SU-DHL-6 (cell line): ENCODE measurements at regions not wholly inside any gene's neighbourhood (a gene's known extent, or its start where the extent isn't known, plus 50 kb on each side); places are given as distances from the start of the nearest gene placed in this dataset.

Experiments
- EZH2phosphoT487 ChIP-seq: fragments of 200-600 bp; sonication (generic), shearing (Covaris generic); conservative IDR thresholded peaks from 2 replicates; pipeline ENCODE4 v1.6.1; 2018; ENCODE audit warnings: mild to moderate bottlenecking, antibody characterized with exemption, low read length, moderate library complexity, mixed read lengths
- TF ChIP-seq, protein P1 (sequence below): fragments of 200-600 bp; sonication (generic); IDR thresholded peaks from one replicate; pipeline ENCODE4 v1.5.1; 2017; ENCODE audit warnings: antibody characterized with exemption, mild to moderate bottlenecking, low read length, moderate library complexity; ENCODE audit not compliant: insufficient read depth, poor library complexity, severe bottlenecking

DNA sequence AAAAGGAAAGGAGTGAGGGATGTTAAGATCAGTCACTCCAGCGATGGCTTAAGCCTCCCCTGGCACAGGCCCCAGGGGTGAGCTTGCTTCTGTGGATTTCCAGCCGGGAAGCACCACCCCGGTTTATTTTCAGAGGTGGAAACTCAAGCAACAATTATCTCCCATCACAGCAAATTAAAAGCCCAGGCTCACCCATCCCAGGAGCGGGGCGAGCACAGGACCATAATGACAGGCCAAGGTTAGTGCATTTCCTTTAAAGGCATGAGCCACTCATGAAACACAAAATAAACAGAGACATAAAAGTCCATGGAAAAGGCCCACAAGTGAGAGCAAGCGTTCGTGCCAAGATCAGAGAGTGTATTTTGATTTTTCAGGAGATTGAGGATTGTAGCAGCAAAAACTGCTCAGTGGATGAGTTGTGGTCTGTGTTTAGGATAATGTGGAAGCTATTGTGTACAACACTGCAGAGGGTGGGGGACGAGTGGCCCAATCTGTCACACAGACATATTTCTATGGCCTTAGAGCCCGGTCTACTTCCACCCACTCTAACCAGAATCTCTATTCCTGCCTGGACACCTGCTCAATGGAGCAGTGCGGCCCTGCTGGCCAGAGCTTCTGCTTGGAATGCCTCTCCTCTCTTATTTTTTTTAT lies 111.4 kb upstream of the CDC42EP3 start:
- TF ChIP-seq, protein P1, sequence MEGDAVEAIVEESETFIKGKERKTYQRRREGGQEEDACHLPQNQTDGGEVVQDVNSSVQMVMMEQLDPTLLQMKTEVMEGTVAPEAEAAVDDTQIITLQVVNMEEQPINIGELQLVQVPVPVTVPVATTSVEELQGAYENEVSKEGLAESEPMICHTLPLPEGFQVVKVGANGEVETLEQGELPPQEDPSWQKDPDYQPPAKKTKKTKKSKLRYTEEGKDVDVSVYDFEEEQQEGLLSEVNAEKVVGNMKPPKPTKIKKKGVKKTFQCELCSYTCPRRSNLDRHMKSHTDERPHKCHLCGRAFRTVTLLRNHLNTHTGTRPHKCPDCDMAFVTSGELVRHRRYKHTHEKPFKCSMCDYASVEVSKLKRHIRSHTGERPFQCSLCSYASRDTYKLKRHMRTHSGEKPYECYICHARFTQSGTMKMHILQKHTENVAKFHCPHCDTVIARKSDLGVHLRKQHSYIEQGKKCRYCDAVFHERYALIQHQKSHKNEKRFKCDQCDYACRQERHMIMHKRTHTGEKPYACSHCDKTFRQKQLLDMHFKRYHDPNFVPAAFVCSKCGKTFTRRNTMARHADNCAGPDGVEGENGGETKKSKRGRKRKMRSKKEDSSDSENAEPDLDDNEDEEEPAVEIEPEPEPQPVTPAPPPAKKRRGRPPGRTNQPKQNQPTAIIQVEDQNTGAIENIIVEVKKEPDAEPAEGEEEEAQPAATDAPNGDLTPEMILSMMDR = no peak
- TF ChIP-seq EZH2phosphoT487 = no peak
